HG03460 (cell line): ENCODE measurements at regions not wholly inside any gene's neighbourhood (a gene's known extent, or its start where the extent isn't known, plus 50 kb on each side); places are given as distances from the start of the nearest gene placed in this dataset.
"Not testable (repeated sequence)": the region's sequence is repeated elsewhere in the genome, so short reads cannot be mapped to it uniquely, and the experiment has no call there.

Source experiments
- ATAC-seq: cut with Tn5 transposase; IDR thresholded peaks from one replicate; pipeline ENCODE4 v1.9.1; 2021; ENCODE audit not compliant: unreplicated experiment

DNA sequence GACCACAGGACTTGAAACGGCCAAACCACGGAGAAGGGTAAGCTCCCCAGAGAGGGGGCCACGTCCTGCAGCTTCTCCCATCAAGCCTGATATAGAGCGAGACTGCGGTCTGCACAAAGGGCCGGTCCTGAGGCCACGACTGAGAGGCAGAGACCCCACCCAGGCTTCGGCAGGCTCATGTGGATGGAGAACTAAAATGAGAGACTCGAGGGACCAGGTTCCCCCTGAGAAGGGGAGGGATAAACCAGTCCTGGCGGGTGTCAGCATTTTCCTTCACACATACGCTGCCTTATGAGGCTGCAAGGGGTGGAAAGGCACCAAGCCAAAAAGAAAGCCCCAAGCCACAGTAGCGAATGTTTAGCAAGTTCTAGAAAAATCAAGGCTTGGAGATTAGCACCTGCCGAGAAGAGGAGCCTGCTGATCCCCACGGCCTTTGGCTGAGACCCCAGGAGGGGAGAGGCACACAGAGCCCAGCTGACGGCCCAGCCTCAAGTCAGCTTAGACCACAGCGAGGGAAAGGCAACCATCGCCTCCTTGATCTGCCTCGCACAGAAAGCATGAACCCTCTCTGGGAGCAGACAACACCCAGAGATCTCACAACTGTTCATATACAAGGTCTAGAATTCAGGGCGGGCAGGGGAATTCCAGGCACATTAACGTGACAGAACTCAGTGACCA, 92.6 kb upstream of the RNF32 start:
- ATAC-seq, result no peak

DNA sequence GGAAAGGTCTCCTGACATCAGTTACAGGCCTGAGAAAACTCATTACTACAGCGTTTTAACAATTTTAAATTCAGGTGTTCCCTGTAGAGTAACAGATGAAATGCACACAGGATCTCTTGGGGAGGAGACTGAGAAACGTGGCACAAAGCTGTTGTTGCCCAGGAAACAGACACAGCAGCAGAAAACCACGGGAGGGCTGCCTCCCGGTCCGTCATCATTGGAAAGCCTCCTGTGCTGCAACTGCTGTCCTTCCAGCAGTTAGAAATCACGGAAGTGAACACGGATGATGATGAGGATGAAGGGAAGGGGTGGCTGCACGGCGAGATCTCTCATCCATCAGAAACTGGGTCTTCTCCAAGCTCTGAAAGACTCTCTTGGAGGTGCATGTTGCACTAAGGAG, 94.6 kb upstream of the RNF32 start:
- ATAC-seq, result no peak

DNA sequence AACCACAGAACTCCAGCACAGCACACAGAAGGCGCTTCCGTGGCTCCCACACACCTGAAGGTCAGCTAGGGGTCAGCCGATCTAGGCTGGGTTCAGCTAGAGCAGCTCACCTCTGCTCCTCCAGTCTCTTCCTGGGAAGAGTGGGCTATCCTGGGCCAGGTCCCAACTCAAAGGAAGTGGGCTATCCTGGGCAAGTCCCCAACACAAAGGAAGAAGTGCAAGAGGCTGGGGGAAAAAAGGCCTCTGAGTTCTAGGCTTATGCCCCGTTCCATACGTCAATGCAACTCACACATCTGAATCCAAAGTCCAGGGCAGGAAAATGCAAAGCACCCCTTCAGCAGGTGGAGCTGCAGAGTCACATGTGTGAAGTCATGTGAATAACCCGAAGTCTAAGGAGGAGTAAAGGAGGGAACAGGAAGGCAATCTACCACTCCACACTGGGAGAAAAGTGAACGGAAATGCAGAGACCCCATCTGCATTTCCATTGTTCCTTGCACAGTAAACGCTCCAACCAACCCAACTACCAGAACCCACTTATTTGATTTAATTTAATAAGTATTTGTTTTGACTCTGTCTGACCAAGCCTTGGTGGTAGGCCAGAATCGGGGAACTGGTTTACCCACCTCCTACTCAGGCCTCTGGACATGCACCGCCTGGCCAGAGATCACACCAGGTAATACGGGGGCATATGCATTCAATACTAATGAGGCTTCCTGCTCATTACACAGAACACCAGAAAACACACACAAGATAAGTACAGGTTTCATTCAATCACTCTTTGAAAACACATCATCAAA, 95.5 kb upstream of the RNF32 start:
- no peak for ATAC-seq

DNA sequence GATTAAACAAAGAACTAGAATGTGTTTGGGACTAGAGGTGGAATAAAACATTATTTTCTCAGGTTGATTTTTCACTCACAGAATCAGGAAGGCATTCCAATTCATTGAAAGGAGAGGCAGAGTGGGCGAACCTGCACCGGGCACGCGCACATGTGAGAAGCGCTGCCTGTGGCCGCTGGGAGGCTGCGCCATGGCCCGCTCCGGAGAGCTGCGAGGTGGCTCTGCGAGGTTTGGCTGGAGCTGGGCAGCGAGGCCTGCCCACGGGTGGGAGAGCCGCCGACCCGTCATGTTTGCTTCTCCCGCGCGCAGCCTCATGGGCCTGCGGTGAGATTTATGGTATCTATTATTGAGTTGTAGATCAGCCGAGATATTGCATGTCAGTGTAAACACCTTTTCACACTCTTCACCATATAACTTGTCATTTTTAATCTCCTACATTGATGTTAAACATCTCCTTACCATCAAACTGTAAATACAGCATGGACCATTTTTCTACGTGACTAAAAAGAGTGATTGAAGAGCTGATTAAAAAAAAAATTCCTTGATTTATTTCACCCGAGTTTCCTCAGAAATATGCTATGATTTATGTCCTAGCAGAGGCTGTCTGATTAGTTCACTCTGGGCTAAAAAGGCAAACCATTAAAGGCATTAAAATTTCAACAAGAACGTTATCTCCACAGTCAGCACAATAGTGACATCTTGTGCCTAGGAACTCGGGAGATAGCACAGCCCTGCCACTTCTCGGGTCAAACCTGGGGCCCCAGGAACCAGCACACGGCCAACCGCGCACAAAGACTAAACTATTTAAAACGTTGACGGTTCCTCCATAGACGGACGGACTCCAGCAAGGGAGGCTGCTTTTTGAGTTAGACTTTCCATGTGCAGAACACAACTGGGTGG, 96.6 kb upstream of the RNF32 start:
- ATAC-seq, result no peak

DNA sequence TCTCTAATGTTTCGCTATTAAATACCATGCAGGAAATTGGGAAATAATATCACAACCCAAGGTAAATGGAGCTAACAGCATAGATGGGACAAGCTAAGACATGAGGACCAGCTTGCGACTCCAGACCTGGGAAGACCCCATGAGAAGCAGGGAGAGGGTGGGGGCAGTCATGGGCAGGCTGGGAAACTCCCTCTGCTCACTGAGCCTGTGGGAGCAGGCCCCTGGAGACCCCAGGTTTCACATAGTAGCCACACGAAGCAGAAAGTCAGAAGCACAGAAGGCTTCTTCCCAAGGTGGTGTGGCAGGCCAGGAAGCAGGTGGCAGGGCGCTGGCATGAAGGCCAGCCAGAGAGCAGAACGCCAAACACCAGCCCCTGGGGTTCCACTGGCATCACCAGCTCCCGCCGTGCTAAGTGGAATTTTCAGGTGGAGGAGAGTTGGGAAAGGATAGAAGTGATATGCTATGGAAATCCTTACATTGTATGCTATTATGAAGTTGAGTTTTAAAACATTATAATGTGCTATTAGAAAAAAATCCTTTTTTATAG, 99.9 kb upstream of the RNF32 start:
- no peak for ATAC-seq

DNA sequence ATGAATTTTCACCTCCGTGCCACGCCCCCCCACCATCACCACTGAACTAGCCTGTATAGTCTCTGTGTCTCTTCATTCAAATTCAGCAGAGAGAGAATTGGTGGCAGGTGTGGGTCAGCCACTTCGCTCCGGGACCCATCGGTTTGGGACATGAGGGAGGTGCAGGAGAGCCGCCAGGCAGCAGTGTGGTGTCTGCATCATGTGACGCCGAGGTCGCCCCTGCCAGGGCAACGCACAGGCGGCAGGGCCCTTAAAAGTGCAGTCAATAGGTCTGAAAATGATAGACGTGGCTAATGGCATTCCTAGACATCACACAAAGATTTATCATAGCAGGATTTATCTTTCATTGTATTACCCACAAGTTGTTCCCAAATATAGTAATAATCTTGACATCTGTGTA, 100.6 kb upstream of the RNF32 start:
- no peak for ATAC-seq

DNA sequence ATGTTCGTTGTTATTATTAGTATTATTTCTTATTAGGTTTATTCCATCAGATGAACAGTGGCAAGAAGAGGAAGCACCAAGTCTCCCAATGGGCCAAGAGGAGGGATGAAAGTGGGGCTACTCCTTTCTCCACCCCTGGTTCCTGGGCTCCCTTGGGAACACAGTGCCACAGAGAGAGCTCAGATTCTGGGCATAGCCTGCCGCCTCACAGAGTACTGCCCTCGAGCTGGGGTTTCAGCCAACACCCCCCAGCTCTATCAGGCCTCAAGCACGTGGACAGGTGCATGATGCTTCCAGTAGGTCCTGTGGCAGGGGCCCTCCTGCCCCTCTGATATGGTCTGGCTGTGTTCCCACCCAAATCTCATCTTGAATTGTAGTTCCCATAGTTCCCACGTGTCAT, 103.6 kb upstream of the RNF32 start:
- ATAC-seq, result no peak

DNA sequence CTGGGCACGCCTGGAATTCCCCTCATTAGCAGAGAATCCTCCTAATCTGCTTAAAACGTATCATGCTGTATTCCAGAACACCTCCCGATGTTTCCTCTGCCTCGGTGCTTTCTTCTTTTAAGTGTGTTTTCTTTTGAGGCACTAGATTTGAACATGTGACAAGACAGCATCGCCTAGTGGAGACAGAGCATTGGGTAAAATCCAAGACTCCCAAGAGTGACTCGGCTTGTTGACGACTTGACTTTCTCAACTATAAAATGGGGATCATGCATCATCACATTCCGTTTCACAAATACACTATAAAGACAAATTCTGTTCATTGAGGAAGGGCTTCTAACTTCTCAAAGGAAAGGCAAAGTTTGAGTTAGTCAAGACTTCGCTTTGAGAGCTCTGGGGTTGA, 105.6 kb upstream of the RNF32 start:
- ATAC-seq, result no peak

DNA sequence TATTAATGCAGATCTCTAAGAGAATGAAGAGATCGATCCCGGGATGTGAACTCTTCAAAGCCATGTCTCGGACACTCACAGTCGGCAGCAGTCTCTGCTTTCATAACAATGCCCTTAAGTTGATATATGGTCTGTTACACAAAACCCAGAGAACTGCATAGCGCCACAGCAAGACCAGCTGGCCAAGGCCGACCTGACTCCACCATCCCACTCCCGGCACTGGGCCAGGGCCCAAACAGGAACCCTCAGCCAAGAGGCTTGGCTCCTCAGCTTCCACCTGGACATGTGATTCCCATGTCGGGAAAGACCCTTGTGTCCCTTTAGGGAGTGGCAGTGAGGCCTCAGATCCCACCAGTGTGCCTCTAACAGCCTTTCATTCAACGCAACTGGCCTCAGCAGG, 106.6 kb upstream of the RNF32 start:
- no peak for ATAC-seq

DNA sequence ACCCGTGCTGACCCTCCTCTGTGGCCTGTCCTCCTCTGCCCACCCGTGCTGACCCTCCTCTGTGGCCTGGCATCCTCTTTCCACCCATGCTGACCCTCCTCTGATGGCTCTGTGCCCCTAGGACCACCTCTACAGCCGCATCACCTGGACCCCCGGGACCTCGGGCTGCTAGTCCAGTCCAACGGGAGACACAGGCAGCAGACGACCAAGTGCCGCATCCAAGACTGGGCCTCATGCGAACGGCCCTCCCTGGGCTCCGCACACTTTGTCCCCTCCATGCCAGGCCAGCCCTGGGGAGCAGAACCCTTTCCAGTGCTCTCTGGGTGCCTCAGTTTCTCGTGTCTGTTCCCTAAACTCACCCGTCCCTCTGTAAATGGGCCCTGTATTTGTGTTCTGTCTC, 107.2 kb upstream of the RNF32 start:
- ATAC-seq, result no peak

DNA sequence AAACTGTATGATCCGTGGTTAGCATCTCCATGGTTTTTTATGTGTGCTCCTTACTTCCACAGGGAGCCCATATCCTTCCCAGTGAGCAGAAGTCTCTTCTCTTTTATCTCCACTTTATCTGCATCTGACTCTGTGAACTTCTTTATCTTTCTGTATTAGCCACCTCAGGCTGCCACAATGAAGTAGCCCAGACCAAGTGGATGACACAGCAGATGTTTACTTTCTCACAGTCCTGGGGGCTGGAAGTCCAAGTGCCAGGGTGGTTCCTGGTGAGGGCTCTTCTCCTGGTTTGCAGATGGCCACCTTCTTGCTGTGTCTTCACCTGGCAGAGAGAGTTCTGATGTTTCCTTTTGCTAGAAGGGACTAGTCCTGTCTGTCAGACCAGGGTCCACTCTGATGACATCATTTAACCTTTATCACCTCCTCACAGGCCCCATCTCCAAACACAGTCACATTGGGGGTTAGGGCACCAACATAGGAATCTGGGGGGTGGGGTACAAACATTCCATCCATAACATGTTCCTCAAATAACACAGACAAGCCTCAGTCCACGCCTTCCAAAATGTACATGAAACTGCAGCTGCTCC, 108.5 kb upstream of the RNF32 start:
- no peak for ATAC-seq

DNA sequence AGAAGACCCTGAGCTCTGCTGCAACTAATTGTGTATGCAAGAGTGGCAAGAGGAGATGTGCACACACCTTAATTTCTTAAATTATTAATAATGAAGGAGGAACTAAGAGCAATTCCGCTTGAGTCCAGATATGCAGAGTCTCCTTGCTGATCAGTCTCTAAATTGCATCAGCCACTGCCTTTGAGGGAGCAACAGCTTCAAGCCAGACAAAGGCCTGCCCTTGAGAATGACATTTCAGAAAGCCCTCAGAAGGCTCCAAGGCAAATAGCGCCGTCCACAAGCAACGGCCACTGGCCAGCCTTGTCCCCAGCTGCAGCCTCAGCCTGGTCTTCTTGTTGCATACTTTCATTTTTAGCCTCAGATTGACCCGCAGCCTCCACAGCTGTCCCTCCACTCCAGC, 110.6 kb upstream of the RNF32 start:
- ATAC-seq, result no peak

DNA sequence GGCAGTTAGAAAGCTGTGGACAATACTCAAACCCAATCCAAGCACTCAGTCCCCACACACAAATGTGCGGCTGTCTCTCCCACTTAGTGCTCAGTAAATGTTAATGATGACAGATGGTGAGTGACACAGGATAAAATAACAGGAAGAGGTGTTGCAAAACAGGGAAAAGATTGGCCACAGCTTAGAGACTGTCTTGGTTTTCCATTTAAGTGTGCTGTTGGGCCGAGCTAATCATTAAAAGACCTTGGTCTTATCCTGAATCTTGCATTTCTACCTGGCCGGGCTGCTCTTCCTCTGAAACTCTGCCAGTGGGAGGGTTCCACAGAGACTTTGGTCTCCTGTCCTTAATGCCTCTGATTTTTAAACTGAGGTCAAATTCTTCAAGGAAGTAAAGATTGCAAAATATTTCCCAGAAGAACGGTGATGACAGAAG, 113.1 kb upstream of the RNF32 start:
- no peak for ATAC-seq

DNA sequence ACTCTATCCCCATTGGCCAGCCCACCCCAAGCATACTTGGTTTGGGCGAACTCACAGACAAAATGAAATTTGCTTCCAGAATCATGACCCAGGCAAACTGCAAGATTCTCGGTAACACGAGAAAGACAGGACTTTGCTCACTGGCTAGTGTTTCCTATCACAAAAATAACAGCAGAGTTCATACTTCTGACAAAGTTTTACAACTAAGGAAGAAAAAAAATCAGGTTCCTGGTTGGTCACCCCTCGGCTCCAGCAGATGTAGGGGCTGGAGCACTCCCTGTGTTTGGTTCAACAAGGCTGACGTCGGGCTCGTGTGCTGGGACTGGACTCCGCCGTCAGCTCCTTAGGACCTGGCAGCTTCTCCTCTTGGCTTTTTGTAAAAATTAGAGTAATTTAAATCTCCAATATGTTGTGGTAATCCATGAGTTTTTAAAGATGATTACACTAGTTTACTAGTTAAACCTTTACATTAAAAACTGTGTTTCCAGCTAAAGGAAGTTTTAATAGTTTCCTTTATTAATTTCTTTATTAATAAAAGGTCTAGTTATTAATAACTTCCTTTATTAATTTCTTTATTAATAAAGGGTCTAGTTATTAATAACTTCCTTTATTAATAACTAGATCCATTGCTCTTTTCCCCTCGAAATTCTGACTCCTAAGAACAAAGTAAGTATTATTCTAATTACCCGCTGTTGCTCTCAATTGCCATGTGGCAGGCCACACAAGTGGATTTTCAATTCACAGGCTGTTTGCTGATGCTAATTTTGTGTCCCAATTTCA, 115.6 kb upstream of the RNF32 start:
- no peak for ATAC-seq

DNA sequence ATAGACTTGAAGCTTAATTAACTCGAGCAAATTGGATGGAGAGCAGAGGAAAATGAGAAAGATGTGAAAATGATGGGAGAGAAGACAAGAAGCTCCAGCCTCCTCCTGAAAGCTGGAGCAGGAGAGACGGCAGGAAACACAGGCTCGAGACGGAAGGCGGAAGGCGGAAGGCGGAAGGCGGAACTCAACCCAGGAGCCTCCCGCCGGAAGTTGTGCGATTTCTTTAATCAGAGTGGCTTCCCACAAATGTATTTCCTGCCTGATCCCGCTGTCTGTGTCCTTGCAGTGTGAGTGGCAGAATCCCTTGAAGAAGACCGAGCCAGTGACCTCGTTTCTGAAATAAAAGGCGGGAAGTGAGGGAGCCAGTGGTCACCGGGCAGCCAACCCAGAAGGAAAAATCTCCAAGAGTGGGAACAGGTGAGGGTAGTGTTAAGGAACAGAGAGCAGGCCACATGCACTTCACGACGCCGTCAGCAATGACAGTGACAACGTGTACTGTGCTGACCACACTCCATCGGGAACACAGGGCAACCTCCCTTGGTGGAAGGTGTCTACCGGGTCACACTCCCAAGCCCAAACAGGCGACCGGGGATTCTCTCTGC, 117.0 kb upstream of the RNF32 start:
- no peak for ATAC-seq

DNA sequence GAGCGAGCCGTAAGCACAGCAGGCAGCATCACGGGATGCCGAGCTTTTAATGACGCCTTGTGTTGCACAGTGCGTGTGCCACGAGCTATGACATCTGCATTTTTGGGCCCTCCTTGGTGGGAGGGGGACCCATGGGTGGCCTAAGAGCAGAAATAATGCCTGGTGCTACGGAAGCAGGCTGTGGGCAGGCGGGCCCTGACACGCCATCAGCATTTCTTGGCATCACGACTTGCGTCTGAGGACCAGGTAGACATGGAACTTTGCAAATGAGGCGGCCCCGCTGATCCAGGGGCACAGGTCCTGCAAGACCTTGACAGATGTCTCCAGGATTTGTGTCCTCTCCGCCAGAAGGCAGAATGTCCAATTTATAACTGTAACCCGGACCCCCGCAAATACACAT, 117.8 kb upstream of the RNF32 start:
- no peak for ATAC-seq

DNA sequence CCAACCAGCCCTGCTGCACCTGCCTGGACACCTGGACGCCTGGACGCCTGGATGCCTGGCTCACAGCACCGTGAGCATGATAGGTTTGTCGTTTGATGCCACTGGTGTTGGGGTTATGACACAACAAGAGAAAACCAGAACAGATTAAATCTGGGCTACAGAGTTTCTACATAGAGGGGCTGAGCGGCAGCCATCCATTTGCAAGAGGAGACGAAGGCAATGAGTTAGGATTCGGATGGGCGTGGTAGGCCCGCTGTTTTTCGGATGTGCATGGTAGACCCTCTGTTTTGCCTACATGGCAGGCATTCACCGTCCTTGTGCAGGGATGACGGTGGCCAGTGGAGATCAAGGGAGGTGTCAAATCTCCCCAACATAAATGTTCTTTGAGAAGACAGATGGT, 121.5 kb upstream of the RNF32 start:
- ATAC-seq, result no peak

DNA sequence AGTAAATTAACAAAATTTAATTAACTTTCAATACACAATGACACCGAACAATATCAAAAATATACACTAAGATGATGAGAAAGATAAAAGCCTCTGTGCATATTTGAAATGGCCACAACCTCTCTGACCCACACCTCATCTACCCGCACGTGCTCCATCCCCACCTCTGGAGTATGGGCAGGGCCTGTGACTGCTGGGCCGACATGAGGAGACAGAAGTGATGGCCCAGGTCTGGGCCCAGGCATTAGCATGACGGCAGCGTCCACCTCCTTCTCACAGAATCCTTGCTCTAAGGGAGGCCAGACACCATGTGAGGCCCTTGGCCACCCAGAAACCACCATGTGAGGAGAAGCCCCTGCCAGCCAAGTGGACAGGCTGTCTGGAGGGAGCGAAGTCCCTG, 122.1 kb upstream of the RNF32 start:
- no peak for ATAC-seq

DNA sequence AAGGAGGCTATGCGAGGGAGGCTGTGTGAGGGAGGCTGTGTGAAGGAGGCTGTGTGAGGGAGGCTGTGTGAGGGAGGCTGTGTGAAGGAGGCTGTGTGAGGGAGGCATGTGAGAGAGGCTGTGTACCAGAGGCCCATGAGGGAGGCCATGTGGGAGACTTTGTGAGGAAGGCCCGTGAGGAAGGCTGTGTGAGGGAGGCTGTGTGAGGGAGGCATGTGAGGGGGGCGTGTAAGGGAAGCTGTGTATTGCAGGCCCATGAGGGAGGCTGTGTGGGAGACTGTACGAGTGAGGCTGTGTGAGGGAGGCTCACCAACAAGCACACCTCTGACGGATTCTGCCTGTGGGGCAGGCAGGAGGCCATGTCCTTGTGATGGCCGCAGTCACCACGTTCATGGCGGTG, 122.7 kb upstream of the RNF32 start:
- ATAC-seq, result not testable (repeated sequence)
